ENCODE measurements at regions not wholly inside any gene's neighbourhood (a gene's known extent, or its start where the extent isn't known, plus 50 kb on each side); places are given as distances from the start of the nearest gene placed in this dataset.

DNA sequence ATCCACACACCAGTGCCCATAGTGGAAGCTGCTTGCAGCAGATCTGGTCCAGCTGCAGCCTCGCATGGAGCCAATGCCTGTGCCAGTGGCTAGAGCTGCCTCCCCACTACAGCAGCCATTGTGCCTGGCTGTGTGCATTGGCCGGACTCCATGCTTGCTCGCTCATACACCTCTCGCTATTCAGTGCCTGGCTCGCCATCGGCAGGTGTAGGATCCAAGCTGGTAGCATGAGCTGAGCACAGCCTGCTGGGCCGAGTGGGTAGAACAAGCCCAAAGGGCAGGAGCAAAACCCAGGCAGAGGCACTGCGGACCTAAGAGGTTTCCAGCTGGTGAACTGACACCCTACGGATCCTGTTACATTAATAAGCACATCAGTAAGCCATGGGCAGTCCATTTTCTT lies 1184.1 kb downstream of the AMY1C start:
- H4K20me1 ChIP-seq (ENCODE audit: insufficient read depth), result no peaks in the 10 kb centered on the region
- no peaks in the 10 kb centered on the region for H3K4me1 ChIP-seq (replicated peaks; ENCODE audit: insufficient read depth)
- no peaks in the 10 kb centered on the region for H3K9me2 ChIP-seq (ENCODE audit: insufficient read depth)
- no peaks in the 10 kb centered on the region for H3K79me2 ChIP-seq (ENCODE audit: low read depth)
- no peak overlapping the region for H3K27ac ChIP-seq
- ChIA-PET CTCF (no interaction called here), POLR2A (ENCODE audit: unreplicated experiment) (interaction anchor here (0.6 kb wide), 1 partner anchor 977 kb away, joined by 4 read pairs; no protein-coding TSS in a partner anchor)
- DNase-seq, result no peak
- H2AFZ ChIP-seq, result peak overlapping the region; percentile 57; the same call in 1 of the 2 replicates
- no peak overlapping the region for H3K4me2 ChIP-seq
- H3F3A ChIP-seq (ENCODE audit: insufficient read depth, low read depth), result no peaks in the 10 kb centered on the region
- H3K36me3 ChIP-seq (ENCODE audit: low read depth), result no peaks in the 10 kb centered on the region
- TF ChIP-seq, protein P1, sequence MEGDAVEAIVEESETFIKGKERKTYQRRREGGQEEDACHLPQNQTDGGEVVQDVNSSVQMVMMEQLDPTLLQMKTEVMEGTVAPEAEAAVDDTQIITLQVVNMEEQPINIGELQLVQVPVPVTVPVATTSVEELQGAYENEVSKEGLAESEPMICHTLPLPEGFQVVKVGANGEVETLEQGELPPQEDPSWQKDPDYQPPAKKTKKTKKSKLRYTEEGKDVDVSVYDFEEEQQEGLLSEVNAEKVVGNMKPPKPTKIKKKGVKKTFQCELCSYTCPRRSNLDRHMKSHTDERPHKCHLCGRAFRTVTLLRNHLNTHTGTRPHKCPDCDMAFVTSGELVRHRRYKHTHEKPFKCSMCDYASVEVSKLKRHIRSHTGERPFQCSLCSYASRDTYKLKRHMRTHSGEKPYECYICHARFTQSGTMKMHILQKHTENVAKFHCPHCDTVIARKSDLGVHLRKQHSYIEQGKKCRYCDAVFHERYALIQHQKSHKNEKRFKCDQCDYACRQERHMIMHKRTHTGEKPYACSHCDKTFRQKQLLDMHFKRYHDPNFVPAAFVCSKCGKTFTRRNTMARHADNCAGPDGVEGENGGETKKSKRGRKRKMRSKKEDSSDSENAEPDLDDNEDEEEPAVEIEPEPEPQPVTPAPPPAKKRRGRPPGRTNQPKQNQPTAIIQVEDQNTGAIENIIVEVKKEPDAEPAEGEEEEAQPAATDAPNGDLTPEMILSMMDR (conservative IDR thresholded peaks at IDR 0.05), result no peak
- no peak for TF ChIP-seq EZH2 (IDR thresholded peaks at IDR 0.05; ENCODE audit: low read depth)
- H3K9me3 ChIP-seq (ENCODE audit: insufficient read depth, low read depth), result no peaks in the 10 kb centered on the region
- H3K27me3 ChIP-seq (ENCODE audit: insufficient read depth, low read depth), result peaks cover 4% of the 10 kb centered on the region; the same call in 1 of the 2 replicates
- intact Hi-C loops (cut with micrococcal nuclease; ENCODE audit: unreplicated experiment), result no loop called here
- BruUV-seq (replicated peaks), result no TSS peak
- no peak overlapping the region for H3K4me3 ChIP-seq

GRCh38 chr1:104945406-104945805 lies 1195.7 kb downstream of the AMY1C start:
- H3K36me3 ChIP-seq (ENCODE audit: low read depth), result no peaks in the 10 kb centered on the region
- H3K27me3 ChIP-seq (ENCODE audit: insufficient read depth, low read depth), result no peaks in the 10 kb centered on the region
- no peaks in the 10 kb centered on the region for H3F3A ChIP-seq (ENCODE audit: insufficient read depth, low read depth)
- no peaks in the 10 kb centered on the region for H3K79me2 ChIP-seq (ENCODE audit: low read depth)
- no peaks in the 10 kb centered on the region for H3K9me3 ChIP-seq (ENCODE audit: insufficient read depth, low read depth)
- CTCF ChIA-PET, result no interaction called here
- intact Hi-C loops (cut with micrococcal nuclease; ENCODE audit: unreplicated experiment), result no loop called here
- no peak for DNase-seq
- no peaks in the 10 kb centered on the region for H3K9me2 ChIP-seq (ENCODE audit: insufficient read depth)
- H3K27ac ChIP-seq, result no peak overlapping the region
- TF ChIP-seq, protein P1 (conservative IDR thresholded peaks at IDR 0.05), result no peak
- TF ChIP-seq EZH2 (IDR thresholded peaks at IDR 0.05; ENCODE audit: low read depth), result no peak
- no TSS peak for BruUV-seq (replicated peaks)
- no peaks in the 10 kb centered on the region for H3K4me1 ChIP-seq (replicated peaks; ENCODE audit: insufficient read depth)
- POLR2A ChIA-PET (ENCODE audit: unreplicated experiment), result no interaction called here
- H2AFZ ChIP-seq, result no peak overlapping the region
- H3K4me2 ChIP-seq, result no peak overlapping the region
- H3K4me3 ChIP-seq, result no peak overlapping the region
- no peaks in the 10 kb centered on the region for H4K20me1 ChIP-seq (ENCODE audit: insufficient read depth)

- Histone ChIP-seq H3K9me3 (ENCODE audit: insufficient read depth, low read depth) (no peaks in the 10 kb centered on the region), H3K9me2 (ENCODE audit: insufficient read depth) (no peaks in the 10 kb centered on the region), H3F3A (ENCODE audit: insufficient read depth, low read depth) (no peaks in the 10 kb centered on the region), H3K4me1 (replicated peaks; ENCODE audit: insufficient read depth) (no peaks in the 10 kb centered on the region), H3K36me3 (ENCODE audit: low read depth) (no peaks in the 10 kb centered on the region), H3K79me2 (ENCODE audit: low read depth) (no peaks in the 10 kb centered on the region), H3K27me3 (ENCODE audit: insufficient read depth, low read depth) (no peaks in the 10 kb centered on the region), H3K27ac (no peak overlapping the region), H3K4me3 (no peak overlapping the region), H4K20me1 (ENCODE audit: insufficient read depth) (no peaks in the 10 kb centered on the region), H3K4me2 (no peak overlapping the region), H2AFZ (no peak overlapping the region)
- ChIA-PET CTCF (no interaction called here), POLR2A (ENCODE audit: unreplicated experiment) (no interaction called here)
- no peak for DNase-seq
- BruUV-seq (replicated peaks), result no TSS peak
- TF ChIP-seq EZH2 (IDR thresholded peaks at IDR 0.05; ENCODE audit: low read depth), result no peak
- TF ChIP-seq, protein P1 (conservative IDR thresholded peaks at IDR 0.05), result no peak
- intact Hi-C loops (cut with micrococcal nuclease; ENCODE audit: unreplicated experiment), result no loop called here
Measured at GRCh38 chr1:104946558-104947210, 1197.0 kb downstream of the AMY1C start.

All from PC-9 (cell line).